ENCODE measurements at regions not wholly inside any gene's neighbourhood (a gene's known extent, or its start where the extent isn't known, plus 50 kb on each side); places are given as distances from the start of the nearest gene placed in this dataset.
"Not testable (repeated sequence)": the region's sequence is repeated elsewhere in the genome, so short reads cannot be mapped to it uniquely, and the experiment has no call there.

- no peak for TF ChIP-seq CTCF (IDR thresholded peaks at IDR 0.05)
Observed at GRCh38 chr9:111744363-111744762, 50.4 kb downstream of the SHOC1 start.

DNA sequence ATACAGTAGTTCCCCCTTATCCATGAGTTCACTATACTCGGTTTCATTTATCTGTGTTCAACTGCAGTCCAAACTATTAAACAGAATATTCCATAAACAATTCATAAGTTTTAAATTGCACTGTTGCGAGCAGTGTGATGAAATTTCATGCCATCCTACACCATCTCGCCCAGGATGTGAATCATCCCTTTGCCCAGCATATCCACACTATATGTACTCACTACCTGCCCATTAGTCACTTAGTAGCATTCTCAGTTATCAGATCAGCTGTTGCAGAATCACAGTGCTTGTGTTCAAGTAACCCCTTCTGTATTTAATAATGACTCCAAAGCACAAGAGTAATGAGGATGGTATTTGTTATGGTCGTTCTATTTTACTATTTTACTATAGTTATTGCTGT lies 51.5 kb downstream of the SHOC1 start:
- DNase-seq (no peak), FAIRE-seq (no peak), ATAC-seq (no peak)
- H3K36me3 ChIP-seq = no peaks in the 10 kb centered on the region
- H3K27me3 ChIP-seq = no peaks in the 10 kb centered on the region
- intact Hi-C loops (cut with DNase I) = no loop called here
- H3K9me3 ChIP-seq = no peaks in the 10 kb centered on the region
- TF ChIP-seq CTCF (IDR thresholded peaks at IDR 0.05) = no peak
- no peak overlapping the region for H3K4me3 ChIP-seq
- H3K27ac ChIP-seq = no peak overlapping the region
- no peaks in the 10 kb centered on the region for H3K4me1 ChIP-seq
- WGBS, 2 donors = 65 to 66% methylated on average over 4 of the region's 4 CpGs

More at GRCh38 chr9:111744363-111744762, 50.4 kb downstream of the SHOC1 start:
- DNase-seq (no peak), FAIRE-seq (no peak), ATAC-seq (no peak)
- Histone ChIP-seq H3K9me3 (no peaks in the 10 kb centered on the region), H3K27me3 (no peaks in the 10 kb centered on the region), H3K36me3 (no peaks in the 10 kb centered on the region), H3K4me1 (no peaks in the 10 kb centered on the region), H3K4me3 (no peak overlapping the region), H3K27ac (no peak overlapping the region)
- intact Hi-C loops (cut with DNase I) = no loop called here

GRCh38 chr9:111740739-111741138 lies 54.0 kb downstream of the SHOC1 start:
- Histone ChIP-seq H3K4me3 (no peak overlapping the region), H3K27ac (no peak overlapping the region), H3K36me3 (no peaks in the 10 kb centered on the region), H3K9me3 (no peaks in the 10 kb centered on the region), H3K4me1 (no peaks in the 10 kb centered on the region), H3K27me3 (no peaks in the 10 kb centered on the region)
- no peak for TF ChIP-seq CTCF (IDR thresholded peaks at IDR 0.05)
- 92% methylated on average over 19 of the region's 19 CpGs for WGBS, 2 donors
- DNase-seq (no peak), ATAC-seq (no peak), FAIRE-seq (no peak)
- intact Hi-C loops (cut with DNase I) = no loop called here

DNA sequence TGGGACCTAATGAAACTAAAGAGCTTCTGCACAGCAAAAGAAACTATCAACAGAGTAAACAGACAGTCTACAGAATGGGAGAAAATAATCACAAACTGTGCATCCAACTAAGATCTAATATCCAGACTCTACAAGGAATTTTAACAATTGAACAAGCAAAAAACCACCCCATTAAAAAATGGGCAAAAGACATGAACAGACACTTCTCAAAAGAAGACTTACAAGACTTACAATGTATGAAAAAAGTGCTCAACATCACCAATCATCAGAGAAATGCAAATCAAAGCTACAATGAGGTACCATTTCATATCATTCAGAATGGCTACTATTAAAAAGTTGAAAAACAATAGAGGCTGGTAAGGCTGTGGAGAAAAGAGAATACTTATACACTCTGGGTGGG lies 58.0 kb downstream of the SHOC1 start:
- FAIRE-seq (no peak), ATAC-seq (no peak), DNase-seq (no peak)
- Histone ChIP-seq H3K9me3 (no peaks in the 10 kb centered on the region), H3K27me3 (no peaks in the 10 kb centered on the region), H3K27ac (no peak overlapping the region), H3K36me3 (no peaks in the 10 kb centered on the region), H3K4me3 (no peak overlapping the region), H3K4me1 (no peaks in the 10 kb centered on the region)
- no peak for TF ChIP-seq CTCF (IDR thresholded peaks at IDR 0.05)
- intact Hi-C loops (cut with DNase I) = no loop called here

DNA sequence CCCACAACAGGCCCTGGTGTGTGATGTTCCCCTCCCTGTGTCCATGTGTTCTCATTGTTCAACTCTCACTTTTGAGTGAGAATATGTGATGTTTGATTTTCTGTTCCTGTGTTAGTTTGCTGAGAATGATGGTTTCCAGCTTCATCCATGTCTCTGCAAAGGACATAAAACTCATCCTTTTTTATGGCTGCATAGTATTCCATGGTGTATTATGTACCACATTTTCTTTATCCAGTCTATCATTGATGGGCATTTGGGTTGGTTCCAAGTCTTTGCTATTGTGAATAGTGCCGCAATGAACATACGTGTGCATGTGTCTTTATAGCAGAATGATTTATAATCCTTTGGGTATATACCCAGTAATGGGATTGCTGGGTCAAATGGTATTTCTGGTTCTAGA lies 59.4 kb downstream of the SHOC1 start:
- DNase-seq; H3K27me3 ChIP-seq; H3K27ac ChIP-seq; H3K4me1 ChIP-seq; H3K36me3 ChIP-seq; intact Hi-C loops (cut with DNase I); ATAC-seq; H3K4me3 ChIP-seq; H3K9me3 ChIP-seq; FAIRE-seq: not testable (repeated sequence)
- 78% methylated on average over 2 of the region's 2 CpGs; no CpG with 5 or more reads in 1 of the 2 donors for WGBS, 2 donors

DNA sequence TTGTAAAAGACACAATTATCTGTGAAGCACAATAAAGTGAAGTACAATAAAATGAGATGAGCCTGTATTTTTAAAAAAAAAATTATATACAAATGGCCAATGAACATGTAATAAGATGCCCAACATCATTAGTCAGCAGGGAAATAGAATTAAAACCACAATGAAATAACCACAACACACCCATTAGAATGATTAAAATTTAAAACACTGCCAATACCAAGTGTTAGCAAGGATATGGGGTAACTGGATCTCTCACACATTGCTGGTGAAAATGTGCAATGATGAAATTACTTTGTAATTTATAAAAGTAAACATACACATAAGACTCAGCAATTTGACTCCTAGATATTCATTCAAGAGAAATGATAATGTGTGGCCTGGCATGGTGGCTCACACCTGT lies 62.8 kb downstream of the SHOC1 start:
- TF ChIP-seq CTCF (IDR thresholded peaks at IDR 0.05) = no peak
- Histone ChIP-seq H3K27me3 (no peaks in the 10 kb centered on the region), H3K9me3 (no peaks in the 10 kb centered on the region), H3K27ac (no peak overlapping the region), H3K4me1 (no peaks in the 10 kb centered on the region), H3K4me3 (no peak overlapping the region), H3K36me3 (no peaks in the 10 kb centered on the region)
- DNase-seq (no peak), FAIRE-seq (no peak), ATAC-seq (no peak)
- intact Hi-C loops (cut with DNase I) = no loop called here
